Tibial nerve (tissue), 4 donors: ENCODE measurements at regions not wholly inside any gene's neighbourhood (a gene's known extent, or its start where the extent isn't known, plus 50 kb on each side); places are given as distances from the start of the nearest gene placed in this dataset.

Experiments used
- EP300 ChIP-seq, 2 donors: sonication (generic); formaldehyde crosslinking; IDR thresholded peaks; one replicate each; pipeline ENCODE4 v1.6.1; 2017; ENCODE audit warnings: antibody characterized with exemption in 2 of 2, mild to moderate bottlenecking in 1 of 2
- POLR2A ChIP-seq, 2 donors: fragments of 450-650 bp; IDR thresholded peaks; one replicate each; pipeline ENCODE4 v1.6.1; 2017; ENCODE audit warnings: antibody characterized with exemption in 2 of 2, mild to moderate bottlenecking in 2 of 2, moderate library complexity in 2 of 2
- TF ChIP-seq, protein P1 (sequence below), 5 experiments: fragments of 200-600 bp in 3 of 5; fragments of 450-650 bp in 2 of 5; sonication (generic) in 3 of 5; IDR thresholded peaks; one replicate each; pipeline ENCODE4 v1.5.1; 2016 to 2019; ENCODE audit warnings: antibody characterized with exemption in 5 of 5, mild to moderate bottlenecking in 3 of 5, moderate library complexity in 2 of 5

DNA sequence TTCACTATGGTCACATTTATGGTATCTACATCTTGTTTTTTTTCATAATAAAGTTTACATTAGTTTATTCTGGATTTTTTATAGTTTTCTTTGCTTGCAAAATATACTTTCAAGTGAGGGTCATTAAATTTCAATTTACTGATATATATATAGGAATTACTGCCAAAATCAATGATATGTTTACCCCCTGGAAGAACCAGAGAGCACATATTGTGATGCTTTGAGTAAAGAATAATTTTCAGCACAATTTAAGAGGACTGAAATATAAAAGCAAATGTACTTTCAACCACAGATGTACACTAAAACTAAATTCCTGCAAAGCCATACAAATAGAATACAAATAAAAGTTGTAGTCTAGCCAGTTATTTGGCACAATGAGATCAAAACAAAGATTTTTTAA, 242.2 kb upstream of the PCDH18 start:
- TF ChIP-seq, protein P1, sequence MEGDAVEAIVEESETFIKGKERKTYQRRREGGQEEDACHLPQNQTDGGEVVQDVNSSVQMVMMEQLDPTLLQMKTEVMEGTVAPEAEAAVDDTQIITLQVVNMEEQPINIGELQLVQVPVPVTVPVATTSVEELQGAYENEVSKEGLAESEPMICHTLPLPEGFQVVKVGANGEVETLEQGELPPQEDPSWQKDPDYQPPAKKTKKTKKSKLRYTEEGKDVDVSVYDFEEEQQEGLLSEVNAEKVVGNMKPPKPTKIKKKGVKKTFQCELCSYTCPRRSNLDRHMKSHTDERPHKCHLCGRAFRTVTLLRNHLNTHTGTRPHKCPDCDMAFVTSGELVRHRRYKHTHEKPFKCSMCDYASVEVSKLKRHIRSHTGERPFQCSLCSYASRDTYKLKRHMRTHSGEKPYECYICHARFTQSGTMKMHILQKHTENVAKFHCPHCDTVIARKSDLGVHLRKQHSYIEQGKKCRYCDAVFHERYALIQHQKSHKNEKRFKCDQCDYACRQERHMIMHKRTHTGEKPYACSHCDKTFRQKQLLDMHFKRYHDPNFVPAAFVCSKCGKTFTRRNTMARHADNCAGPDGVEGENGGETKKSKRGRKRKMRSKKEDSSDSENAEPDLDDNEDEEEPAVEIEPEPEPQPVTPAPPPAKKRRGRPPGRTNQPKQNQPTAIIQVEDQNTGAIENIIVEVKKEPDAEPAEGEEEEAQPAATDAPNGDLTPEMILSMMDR (IDR thresholded peaks at IDR 0.05): no peak
- no peak for TF ChIP-seq POLR2A (IDR thresholded peaks at IDR 0.05)
- TF ChIP-seq EP300 (IDR thresholded peaks at IDR 0.05): no peak
